NCI-H748 treated with DMSO at 0.1 percent for 48 hours (cell line): ENCODE measurements at regions not wholly inside any gene's neighbourhood (a gene's known extent, or its start where the extent isn't known, plus 50 kb on each side); places are given as distances from the start of the nearest gene placed in this dataset.
"Not testable (repeated sequence)": the region's sequence is repeated elsewhere in the genome, so short reads cannot be mapped to it uniquely, and the experiment has no call there.

Experiments used
- DNase-seq: peaks from one replicate; lab custom pipeline; 2025; lab: John Stamatoyannopoulos, UW

- DNase-seq = no peak
Observed at GRCh38 chr6:137933696-137934095, 66.6 kb downstream of the TNFAIP3 start.

GRCh38 chr6:137936798-137937197 is 69.7 kb downstream of the TNFAIP3 start:
- DNase-seq = no peak

GRCh38 chr6:137937834-137938233 is 70.8 kb downstream of the TNFAIP3 start:
- no peak for DNase-seq

- no peak for DNase-seq
Observed at GRCh38 chr6:137938770-137939379, 71.8 kb downstream of the TNFAIP3 start.

- DNase-seq = no peak
Observed at GRCh38 chr6:137941995-137942394, 74.9 kb downstream of the TNFAIP3 start.

- no peak for DNase-seq
Observed at GRCh38 chr6:137942736-137943135, 75.7 kb downstream of the TNFAIP3 start.

- not testable (repeated sequence) for DNase-seq
Observed at GRCh38 chr6:137944381-137944780, 77.3 kb downstream of the TNFAIP3 start.

- DNase-seq = peak; percentile 46
Observed at GRCh38 chr6:137944793-137945498, 77.9 kb downstream of the TNFAIP3 start.

- DNase-seq = no peak
Observed at GRCh38 chr6:137949686-137950390, 82.8 kb downstream of the TNFAIP3 start.

- DNase-seq = no peak
Observed at GRCh38 chr6:137950581-137950980, 83.5 kb downstream of the TNFAIP3 start.

GRCh38 chr6:137951064-137951597 is 84.1 kb downstream of the TNFAIP3 start:
- DNase-seq = no peak

GRCh38 chr6:137952247-137952646 is 85.2 kb downstream of the TNFAIP3 start:
- DNase-seq = no peak

GRCh38 chr6:137953761-137954160 is 86.7 kb downstream of the TNFAIP3 start:
- DNase-seq = no peak

- DNase-seq = no peak
Observed at GRCh38 chr6:137954253-137954652, 87.2 kb downstream of the TNFAIP3 start.

- DNase-seq = no peak
Observed at GRCh38 chr6:137956098-137956488, 89.0 kb downstream of the TNFAIP3 start.

- no peak for DNase-seq
Observed at GRCh38 chr6:137957471-137957870, 90.4 kb downstream of the TNFAIP3 start.

- DNase-seq = no peak
Observed at GRCh38 chr6:137958811-137959565, 91.9 kb downstream of the TNFAIP3 start.

GRCh38 chr6:137962725-137963124 is 95.7 kb downstream of the TNFAIP3 start:
- no peak for DNase-seq

- no peak for DNase-seq
Observed at GRCh38 chr6:137964876-137965275, 97.8 kb downstream of the TNFAIP3 start.

- DNase-seq = no peak
Observed at GRCh38 chr6:137967689-137968454, 100.8 kb downstream of the TNFAIP3 start.

GRCh38 chr6:137968455-137968804 is 101.4 kb downstream of the TNFAIP3 start:
- no peak for DNase-seq

GRCh38 chr6:137968901-137969300 is 101.8 kb downstream of the TNFAIP3 start:
- no peak for DNase-seq
